C1 segment of cervical spinal cord (tissue), 14 donors: ENCODE measurements at regions not wholly inside any gene's neighbourhood (a gene's known extent, or its start where the extent isn't known, plus 50 kb on each side); places are given as distances from the start of the nearest gene placed in this dataset.
"Not testable (repeated sequence)": the region's sequence is repeated elsewhere in the genome, so short reads cannot be mapped to it uniquely, and the experiment has no call there.

Experiments used
- DNase-seq, 14 donors: peaks; one replicate each; lab custom pipeline; 2025; lab: John Stamatoyannopoulos, UW

GRCh38 chr4:66712301-66712921, 832.9 kb downstream of the CENPC start:
- DNase-seq = not testable (repeated sequence)

- DNase-seq = no peak
Observed at GRCh38 chr4:66704243-66704642, 841.1 kb downstream of the CENPC start.

DNA sequence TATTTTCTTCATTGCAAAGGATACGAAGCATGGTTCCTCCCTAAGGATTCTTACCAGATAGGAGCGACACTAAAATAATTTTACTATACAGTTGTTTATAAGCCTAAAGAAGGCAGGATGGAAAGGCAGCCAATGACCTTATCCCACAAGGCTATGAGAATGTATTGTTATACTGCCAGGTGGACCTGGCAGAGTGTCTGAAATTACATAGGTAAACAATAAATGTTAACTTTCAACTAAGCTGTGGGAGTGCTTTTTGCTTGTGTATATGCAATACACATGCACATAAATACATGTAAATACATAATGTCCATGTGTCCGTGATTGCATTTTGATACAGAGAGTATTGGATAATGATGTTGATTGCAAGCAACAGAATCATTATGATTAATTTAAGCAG, 850.6 kb downstream of the CENPC start:
- no peak for DNase-seq

DNA sequence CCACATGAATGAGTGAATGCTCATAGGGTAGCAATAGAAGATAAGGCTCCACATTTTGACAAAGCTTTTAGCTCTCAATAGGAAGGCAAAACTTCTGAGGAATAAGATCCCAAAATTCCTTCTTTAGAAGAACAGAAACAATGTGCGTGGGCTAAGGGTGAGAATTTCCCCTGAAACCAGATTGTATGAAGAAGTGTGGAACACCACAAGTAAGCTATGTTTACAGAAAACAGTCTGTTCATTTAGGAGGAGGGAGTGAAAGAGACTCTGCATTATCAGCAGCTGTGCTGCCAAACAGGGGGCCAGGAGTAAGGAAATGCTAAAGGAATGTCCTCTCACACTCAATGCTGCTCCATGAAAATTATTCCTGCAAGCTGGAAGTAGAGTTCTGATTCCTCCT, 851.6 kb downstream of the CENPC start:
- DNase-seq = no peak

DNA sequence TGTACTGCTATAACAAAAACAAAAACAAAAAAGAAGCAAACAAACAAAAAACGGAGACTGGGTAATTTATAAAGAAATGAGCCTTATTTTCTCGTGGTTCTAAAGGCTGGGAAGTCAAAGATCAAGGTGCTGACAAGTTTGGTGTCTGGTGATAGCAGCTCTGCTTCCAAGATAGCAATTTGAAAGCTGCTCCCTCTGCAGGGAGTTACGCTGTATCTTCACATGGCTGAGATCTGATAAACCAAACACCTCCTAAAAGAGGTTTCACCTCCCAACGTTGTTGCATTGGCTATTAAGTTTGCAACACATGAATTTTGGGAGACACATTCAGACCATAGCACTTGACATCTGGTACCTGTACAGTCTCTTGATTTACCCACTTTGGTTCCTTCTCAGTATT, 854.2 kb downstream of the CENPC start:
- DNase-seq = no peak

DNA sequence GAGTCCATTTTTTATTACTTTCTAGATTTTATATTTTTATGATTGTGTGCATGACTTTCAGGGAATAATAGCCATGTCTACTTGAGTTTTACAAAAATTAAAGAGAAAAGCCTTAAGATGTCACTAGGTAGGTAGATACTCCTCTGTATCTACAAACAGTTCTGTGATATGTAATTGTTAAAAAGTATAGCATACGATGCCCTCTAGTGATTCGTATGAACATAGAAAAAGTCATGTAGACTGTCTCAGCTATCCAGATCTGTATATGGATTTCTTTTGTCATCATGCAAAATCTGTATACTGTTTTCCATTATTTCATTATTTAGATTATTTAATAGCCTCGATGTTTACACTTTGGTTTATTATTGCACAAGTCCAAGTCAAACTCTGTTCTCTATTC, 856.6 kb downstream of the CENPC start:
- no peak for DNase-seq

DNA sequence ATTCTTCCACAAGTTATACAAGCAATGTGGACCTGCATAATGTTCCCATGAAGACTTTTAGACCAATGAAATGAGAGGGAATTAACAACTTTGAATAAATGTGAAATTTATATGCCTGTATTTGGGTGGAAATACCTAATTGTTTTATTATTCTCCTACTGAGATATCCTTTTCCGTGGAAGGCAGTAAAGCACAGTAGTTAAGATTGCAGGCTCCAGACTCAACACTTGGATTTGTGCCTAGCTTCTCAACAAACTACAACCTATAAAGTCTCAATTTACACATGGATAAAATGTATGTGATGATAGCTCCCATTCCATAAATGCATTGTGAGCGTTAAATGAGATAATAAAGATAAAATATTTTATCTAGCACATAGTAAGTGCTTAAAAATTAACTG, 857.8 kb downstream of the CENPC start:
- DNase-seq = no peak

- DNase-seq = no peak
Observed at GRCh38 chr4:66681962-66682361, 863.3 kb downstream of the CENPC start.

DNA sequence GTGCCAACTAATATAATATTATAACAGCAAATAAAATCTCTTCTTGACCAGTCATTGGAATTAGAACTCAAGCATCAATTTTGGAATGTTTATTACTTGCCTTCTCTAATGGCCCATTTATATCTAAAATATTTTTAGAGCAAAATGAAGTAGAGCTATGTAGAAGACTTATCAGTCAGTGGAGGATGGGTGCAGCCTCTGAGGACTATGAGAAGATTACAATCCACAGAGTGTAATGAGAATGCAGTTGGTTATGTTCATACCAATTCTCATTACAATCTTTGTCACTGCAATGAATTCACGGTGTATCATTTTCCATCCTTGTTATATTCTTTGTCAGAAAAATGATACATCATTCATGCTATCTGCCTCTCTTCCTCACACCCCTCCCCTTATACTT, 878.1 kb downstream of the CENPC start:
- DNase-seq = no peak

GRCh38 chr4:66662620-66663019, 882.7 kb downstream of the CENPC start:
- no peak for DNase-seq

- DNase-seq = no peak
Observed at GRCh38 chr4:66658809-66659208, 886.5 kb downstream of the CENPC start.

- DNase-seq = no peak
Observed at GRCh38 chr4:66655505-66655904, 889.8 kb downstream of the CENPC start.

DNA sequence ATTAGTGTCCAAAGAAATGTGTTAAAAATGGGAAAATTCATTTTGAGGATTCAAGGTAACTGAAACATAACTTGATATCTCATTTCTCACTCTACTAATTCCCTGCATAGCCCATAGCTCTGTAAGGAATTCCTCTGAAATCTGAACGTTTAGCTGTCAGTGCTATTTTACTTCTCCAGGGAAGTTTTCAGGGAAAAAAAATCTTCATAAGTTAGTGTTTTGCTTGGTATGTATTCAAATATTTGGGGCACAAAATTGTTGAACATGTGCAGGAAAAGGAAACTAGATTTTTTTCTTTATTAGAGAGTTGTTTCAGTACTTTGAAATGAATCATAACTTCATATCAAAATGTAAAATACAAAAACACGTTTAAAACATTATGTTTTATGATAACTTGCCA, 891.4 kb downstream of the CENPC start:
- no peak for DNase-seq

GRCh38 chr4:66649236-66649635, 896.1 kb downstream of the CENPC start:
- no peak for DNase-seq

GRCh38 chr4:66647926-66648325, 897.4 kb downstream of the CENPC start:
- no peak for DNase-seq

GRCh38 chr4:66647476-66647875, 897.8 kb downstream of the CENPC start:
- DNase-seq = no peak

GRCh38 chr4:66640233-66640990, 904.9 kb downstream of the CENPC start:
- DNase-seq = no peak

DNA sequence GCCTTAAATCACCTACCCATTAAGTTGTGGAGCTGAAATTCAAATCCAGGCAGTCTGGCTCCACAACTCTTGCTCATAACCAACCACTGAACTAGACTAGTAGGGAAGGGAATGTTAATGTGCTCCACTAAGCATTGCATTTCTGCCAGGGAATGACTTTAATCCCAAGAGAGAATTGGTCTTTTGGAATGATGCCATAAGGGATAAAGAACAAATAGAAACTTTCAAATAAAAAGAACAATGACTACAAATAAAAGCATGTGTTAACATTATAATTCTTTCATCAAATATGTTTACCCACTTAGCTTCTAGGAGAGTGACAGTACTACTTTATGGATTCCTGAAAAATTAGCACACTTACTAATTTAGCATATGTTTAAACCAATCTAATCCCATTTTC, 905.9 kb downstream of the CENPC start:
- no peak for DNase-seq

- no peak for DNase-seq
Observed at GRCh38 chr4:66636349-66636748, 909.0 kb downstream of the CENPC start.

DNA sequence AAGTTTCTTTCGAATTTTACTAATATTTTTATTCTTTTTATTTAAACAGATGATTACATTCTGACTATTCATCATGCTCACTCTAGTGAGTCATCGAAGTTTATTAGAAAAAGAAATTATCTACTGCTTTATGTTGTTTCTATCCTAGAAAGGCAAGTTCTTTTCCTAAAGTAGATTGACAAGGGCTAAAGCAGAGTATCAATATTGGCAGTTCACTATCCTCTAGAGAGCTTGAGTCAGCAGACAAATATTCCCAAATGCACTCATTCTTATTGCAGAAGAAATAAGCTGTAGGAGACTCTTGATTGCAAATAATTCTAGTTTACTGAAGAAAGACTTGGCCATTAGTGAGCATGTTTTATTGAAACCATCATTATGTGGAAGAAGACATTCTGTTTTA, 911.8 kb downstream of the CENPC start:
- DNase-seq = no peak

- DNase-seq = no peak
Observed at GRCh38 chr4:66629927-66630326, 915.4 kb downstream of the CENPC start.

DNA sequence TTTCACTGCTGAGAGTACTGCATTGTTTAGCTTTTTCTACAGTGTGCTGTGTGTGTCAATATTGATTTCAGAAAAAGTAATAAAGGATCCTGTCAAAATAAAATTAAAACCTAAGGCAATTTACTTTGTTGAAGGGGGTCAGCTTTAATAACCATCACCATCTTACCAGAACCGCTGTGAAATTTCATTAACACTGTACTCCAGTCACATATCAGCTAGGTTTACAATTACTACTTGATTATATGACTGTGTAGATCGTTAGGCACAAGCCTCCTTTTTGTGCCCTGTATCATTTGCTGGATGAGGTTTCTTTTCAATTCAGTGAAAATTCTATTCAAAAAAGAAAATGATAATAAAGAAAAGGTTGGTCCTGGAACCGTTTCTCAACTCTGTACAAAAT, 917.2 kb downstream of the CENPC start:
- no peak for DNase-seq

GRCh38 chr4:66625480-66625879, 919.8 kb downstream of the CENPC start:
- DNase-seq = no peak

GRCh38 chr4:66613591-66613990, 931.7 kb downstream of the CENPC start:
- no peak for DNase-seq
